CD8-positive, alpha-beta memory T cell (primary cell): ENCODE measurements at regions not wholly inside any gene's neighbourhood (a gene's known extent, or its start where the extent isn't known, plus 50 kb on each side); places are given as distances from the start of the nearest gene placed in this dataset.
A peak's percentile ranks its signal among the peaks of the same experiment; 100 is the strongest.

Experiments
- CTCF ChIA-PET: fragments of 350-600 bp; sonication (Branson Sonifier 250); formaldehyde crosslinking; loops from one replicate; lab custom pipeline; 2021; ENCODE audit warnings: antibody characterized with exemption; lab: Charles Lee
- POLR2A ChIA-PET: fragments of 350-600 bp; sonication (Branson Sonifier 250); formaldehyde crosslinking; loops from one replicate; lab custom pipeline; 2021; ENCODE audit warnings: antibody characterized with exemption; lab: Charles Lee
- DNase-seq, 5 donors: peaks; one replicate each; pipeline versions ENCODE4 v3.0.0 to v3.0.0-alpha.2; 2020 to 2022; ENCODE audit warnings: mixed read lengths in 1 of 5
- H3K27ac ChIP-seq: one replicate; pipeline ENCODE4 v1.7.0; 2013; ENCODE audit warnings: low read depth, mild to moderate bottlenecking, low read length, moderate library complexity
- H3K27me3 ChIP-seq: 2 replicates; pipeline ENCODE4 v1.7.0; 2013; ENCODE audit warnings: low read length, mild to moderate bottlenecking; ENCODE audit not compliant: insufficient read depth, poor library complexity, severe bottlenecking
- H3K36me3 ChIP-seq: 2 replicates; pipeline ENCODE4 v1.7.0; 2013; ENCODE audit warnings: mild to moderate bottlenecking, low read length, moderate library complexity; ENCODE audit not compliant: insufficient read depth
- H3K4me1 ChIP-seq: 2 replicates; pipeline ENCODE4 v1.7.0; 2013; ENCODE audit warnings: mild to moderate bottlenecking, low read length, moderate library complexity; ENCODE audit not compliant: insufficient read depth
- H3K4me3 ChIP-seq: 2 replicates; pipeline ENCODE4 v1.7.0; 2013; ENCODE audit warnings: mild to moderate bottlenecking, low read length
- H3K9me3 ChIP-seq: 2 replicates; pipeline ENCODE4 v1.7.0; 2013; ENCODE audit warnings: mild to moderate bottlenecking, low read length
- H3K27ac Mint-ChIP-seq, 8 donors: one replicate each; pipeline ENCODE4 v1.8.0; 2020 to 2021; ENCODE audit warnings: mixed read lengths in 8 of 8, mild to moderate bottlenecking in 6 of 8, inconsistent platforms in 3 of 8, moderate library complexity in 3 of 8
- H3K27me3 Mint-ChIP-seq, 2 donors: one replicate each; pipeline ENCODE4 v1.8.0; 2020 to 2021; ENCODE audit warnings: mixed read lengths in 2 of 2, mild to moderate bottlenecking in 1 of 2, moderate library complexity in 1 of 2
- H3K36me3 Mint-ChIP-seq, 3 donors: one replicate each; pipeline ENCODE4 v1.8.0; 2020 to 2021; ENCODE audit warnings: mixed read lengths in 3 of 3, inconsistent platforms in 1 of 3, mild to moderate bottlenecking in 1 of 3
- H3K4me1 Mint-ChIP-seq, 3 donors: one replicate each; pipeline ENCODE4 v1.8.0; 2020 to 2021; ENCODE audit warnings: mixed read lengths in 3 of 3, inconsistent platforms in 1 of 3, mild to moderate bottlenecking in 1 of 3
- H3K4me3 Mint-ChIP-seq, 7 donors: one replicate each; pipeline ENCODE4 v1.8.0; 2020 to 2021; ENCODE audit warnings: mixed read lengths in 7 of 7, mild to moderate bottlenecking in 6 of 7, moderate library complexity in 4 of 7, inconsistent platforms in 2 of 7
- H3K9me3 Mint-ChIP-seq, 5 donors: one replicate each; pipeline ENCODE4 v1.8.0; 2020 to 2022; ENCODE audit warnings: mixed read lengths in 5 of 5, mild to moderate bottlenecking in 3 of 5, moderate library complexity in 2 of 5, inconsistent platforms in 1 of 5

GRCh38 chr12:107165581-107165980 is 72.2 kb upstream of the CRY1 start:
- ChIA-PET CTCF (no interaction called here), POLR2A (no interaction called here)
- Histone ChIP-seq H3K27me3 (no peaks in the 10 kb centered on the region), H3K36me3 (no peaks in the 10 kb centered on the region), H3K27ac (no peak overlapping the region), H3K4me1 (no peaks in the 10 kb centered on the region), H3K9me3 (no peaks in the 10 kb centered on the region), H3K4me3 (no peak overlapping the region)
- Mint-ChIP-seq H3K27ac (no peak overlapping the region), H3K4me1 (no peaks in the 10 kb centered on the region), H3K4me3 (no peak overlapping the region), H3K9me3 (no peaks in the 10 kb centered on the region), H3K27me3 (peaks cover 4 to 28% of the 10 kb centered on the region in 2 donors), H3K36me3 (no peaks in the 10 kb centered on the region)
- DNase-seq, result no peak

GRCh38 chr12:107167756-107168155 is 74.4 kb upstream of the CRY1 start:
- H3K9me3 ChIP-seq, result no peaks in the 10 kb centered on the region
- DNase-seq, result no peak
- H3K4me3 ChIP-seq, result no peak overlapping the region
- H3K27ac ChIP-seq, result no peak overlapping the region
- Mint-ChIP-seq H3K4me3 (no peak overlapping the region), H3K27me3 (peaks cover 3 to 19% of the 10 kb centered on the region in 2 donors), H3K9me3 (no peaks in the 10 kb centered on the region), H3K27ac (no peak overlapping the region), H3K36me3 (no peaks in the 10 kb centered on the region), H3K4me1 (no peaks in the 10 kb centered on the region)
- no peaks in the 10 kb centered on the region for H3K27me3 ChIP-seq
- ChIA-PET CTCF (no interaction called here), POLR2A (no interaction called here)
- H3K36me3 ChIP-seq, result no peaks in the 10 kb centered on the region
- no peaks in the 10 kb centered on the region for H3K4me1 ChIP-seq

- Mint-ChIP-seq H3K9me3 (no peaks in the 10 kb centered on the region), H3K36me3 (no peaks in the 10 kb centered on the region), H3K4me1 (no peaks in the 10 kb centered on the region), H3K27me3 (peaks cover 3 to 23% of the 10 kb centered on the region in 2 donors), H3K4me3 (no peak overlapping the region), H3K27ac (no peak overlapping the region)
- Histone ChIP-seq H3K9me3 (no peaks in the 10 kb centered on the region), H3K27ac (no peak overlapping the region), H3K27me3 (no peaks in the 10 kb centered on the region), H3K4me1 (no peaks in the 10 kb centered on the region), H3K36me3 (no peaks in the 10 kb centered on the region), H3K4me3 (no peak overlapping the region)
- POLR2A ChIA-PET, result no interaction called here
- CTCF ChIA-PET, result no interaction called here
- no peak for DNase-seq
Observed at GRCh38 chr12:107169200-107169599, 75.9 kb upstream of the CRY1 start.

- ChIA-PET POLR2A (no interaction called here), CTCF (no interaction called here)
- H3K9me3 ChIP-seq, result no peaks in the 10 kb centered on the region
- Mint-ChIP-seq H3K27me3 (peaks cover 3 to 15% of the 10 kb centered on the region in 2 donors), H3K9me3 (peaks cover 0 to 1% (median 0%) of the 10 kb centered on the region in 5 donors), H3K36me3 (peaks cover 0 to 2% (median 0%) of the 10 kb centered on the region in 3 donors), H3K4me1 (peaks cover 10 to 14% (median 14%) of the 10 kb centered on the region in 3 donors), H3K27ac (peak overlapping the region in 6 of 8 donors; percentile 20 to 83 (median 56)), H3K4me3 (peak overlapping the region in 4 of 7 donors; percentile 12 to 61 (median 38))
- no peak overlapping the region for H3K4me3 ChIP-seq
- H3K36me3 ChIP-seq, result no peaks in the 10 kb centered on the region
- DNase-seq, result peak in 3 of 5 donors; percentile 1 to 62 (median 60)
- H3K27me3 ChIP-seq, result peaks cover 8% of the 10 kb centered on the region
- peaks cover 4% of the 10 kb centered on the region for H3K4me1 ChIP-seq
- no peak overlapping the region for H3K27ac ChIP-seq
Observed at GRCh38 chr12:107178776-107179175, 85.4 kb upstream of the CRY1 start.

- Mint-ChIP-seq H3K4me3 (peak overlapping the region in 1 of 7 donors; percentile 13), H3K36me3 (peaks cover 0 to 2% (median 0%) of the 10 kb centered on the region in 3 donors), H3K27me3 (peaks cover 6 to 26% of the 10 kb centered on the region in 2 donors), H3K4me1 (peaks cover 10 to 14% (median 14%) of the 10 kb centered on the region in 3 donors), H3K9me3 (peaks cover 0 to 3% (median 0%) of the 10 kb centered on the region in 5 donors), H3K27ac (peak overlapping the region in 3 of 8 donors; percentile 13 to 24 (median 20))
- DNase-seq, result no peak
- Histone ChIP-seq H3K4me1 (peaks cover 4% of the 10 kb centered on the region), H3K36me3 (no peaks in the 10 kb centered on the region), H3K27ac (no peak overlapping the region), H3K4me3 (no peak overlapping the region), H3K27me3 (peaks cover 8% of the 10 kb centered on the region), H3K9me3 (no peaks in the 10 kb centered on the region)
- CTCF ChIA-PET, result no interaction called here
- POLR2A ChIA-PET, result no interaction called here
Observed at GRCh38 chr12:107179871-107180270, 86.5 kb upstream of the CRY1 start.

GRCh38 chr12:107180272-107180671 is 86.9 kb upstream of the CRY1 start:
- Mint-ChIP-seq H3K4me3 (no peak overlapping the region), H3K27me3 (peaks cover 6 to 30% of the 10 kb centered on the region in 2 donors), H3K36me3 (peaks cover 0 to 2% (median 1%) of the 10 kb centered on the region in 3 donors), H3K4me1 (peaks cover 10 to 14% (median 14%) of the 10 kb centered on the region in 3 donors), H3K9me3 (peaks cover 0 to 3% (median 0%) of the 10 kb centered on the region in 5 donors), H3K27ac (no peak overlapping the region)
- POLR2A ChIA-PET, result no interaction called here
- no peak for DNase-seq
- CTCF ChIA-PET, result no interaction called here
- Histone ChIP-seq H3K9me3 (no peaks in the 10 kb centered on the region), H3K27ac (no peak overlapping the region), H3K27me3 (peaks cover 8% of the 10 kb centered on the region), H3K4me1 (peaks cover 4% of the 10 kb centered on the region), H3K36me3 (no peaks in the 10 kb centered on the region), H3K4me3 (no peak overlapping the region)

GRCh38 chr12:107184359-107184930 is 91.1 kb upstream of the CRY1 start:
- Mint-ChIP-seq H3K9me3 (peaks cover 2 to 6% (median 5%) of the 10 kb centered on the region in 5 donors), H3K27ac (no peak overlapping the region), H3K4me1 (peaks cover 1 to 3% (median 1%) of the 10 kb centered on the region in 3 donors), H3K36me3 (peaks cover 0 to 14% (median 0%) of the 10 kb centered on the region in 3 donors), H3K27me3 (peaks cover 8 to 41% of the 10 kb centered on the region in 2 donors), H3K4me3 (no peak overlapping the region)
- ChIA-PET CTCF (no interaction called here), POLR2A (no interaction called here)
- Histone ChIP-seq H3K4me3 (no peak overlapping the region), H3K27me3 (peaks cover 8% of the 10 kb centered on the region), H3K27ac (no peak overlapping the region), H3K9me3 (no peaks in the 10 kb centered on the region), H3K36me3 (no peaks in the 10 kb centered on the region), H3K4me1 (peaks cover 2% of the 10 kb centered on the region)
- DNase-seq, result no peak

- no peak overlapping the region for H3K27ac Mint-ChIP-seq
- H3K27me3 Mint-ChIP-seq, result peaks cover 6 to 12% of the 10 kb centered on the region in 2 donors
- H3K4me3 Mint-ChIP-seq, result no peak overlapping the region
- peaks cover 0 to 5% (median 4%) of the 10 kb centered on the region in 5 donors for H3K9me3 Mint-ChIP-seq
- no peaks in the 10 kb centered on the region for H3K4me1 Mint-ChIP-seq
- Histone ChIP-seq H3K36me3 (no peaks in the 10 kb centered on the region), H3K27me3 (no peaks in the 10 kb centered on the region), H3K9me3 (no peaks in the 10 kb centered on the region), H3K27ac (no peak overlapping the region), H3K4me3 (no peak overlapping the region), H3K4me1 (no peaks in the 10 kb centered on the region)
- ChIA-PET CTCF (no interaction called here), POLR2A (no interaction called here)
- peaks cover 0 to 6% (median 0%) of the 10 kb centered on the region in 3 donors for H3K36me3 Mint-ChIP-seq
- no peak for DNase-seq
Observed at GRCh38 chr12:107196681-107197080, 103.3 kb upstream of the CRY1 start.
